GM18508 (cell line): ENCODE measurements at regions not wholly inside any gene's neighbourhood (a gene's known extent, or its start where the extent isn't known, plus 50 kb on each side); places are given as distances from the start of the nearest gene placed in this dataset.
"Not testable (repeated sequence)": the region's sequence is repeated elsewhere in the genome, so short reads cannot be mapped to it uniquely, and the experiment has no call there.

ENCODE experiments used
- ATAC-seq: cut with Tn5 transposase; IDR thresholded peaks from one replicate; pipeline ENCODE4 v1.9.1; 2021; ENCODE audit warnings: moderate number of reproducible peaks; ENCODE audit not compliant: insufficient read depth, unreplicated experiment

GRCh38 chr10:64846700-64847099, 1325.5 kb downstream of the REEP3 start:
- ATAC-seq = no peak

- ATAC-seq = no peak
Observed at GRCh38 chr10:64855941-64856340, 1334.7 kb downstream of the REEP3 start.

- ATAC-seq = no peak
Observed at GRCh38 chr10:64859911-64860310, 1338.7 kb downstream of the REEP3 start.

DNA sequence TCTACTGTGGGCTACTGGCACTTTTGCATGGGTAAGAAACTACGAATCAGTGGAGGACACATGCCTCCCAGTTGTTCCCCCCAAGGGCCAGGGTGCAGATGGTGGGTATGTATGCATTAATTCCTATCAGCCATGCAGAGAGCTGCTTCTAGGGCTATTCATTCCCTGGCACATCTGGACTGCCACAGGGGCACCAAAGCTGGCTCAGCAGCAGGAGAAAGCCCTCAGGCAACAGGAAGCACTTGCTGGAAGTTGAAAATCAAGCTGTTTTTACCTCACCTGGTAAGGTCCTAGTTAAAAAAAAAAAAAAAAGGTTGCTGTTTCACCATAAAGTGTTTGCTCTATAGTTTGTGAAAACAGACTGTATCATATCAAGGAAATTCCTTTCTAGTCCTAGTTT, 1342.6 kb downstream of the REEP3 start:
- ATAC-seq = no peak

GRCh38 chr10:64867501-64867962, 1346.3 kb downstream of the REEP3 start:
- no peak for ATAC-seq

GRCh38 chr10:64873088-64873487, 1351.9 kb downstream of the REEP3 start:
- ATAC-seq = no peak

- no peak for ATAC-seq
Observed at GRCh38 chr10:64873959-64874358, 1352.8 kb downstream of the REEP3 start.

- ATAC-seq = no peak
Observed at GRCh38 chr10:64880546-64880945, 1359.3 kb downstream of the REEP3 start.

GRCh38 chr10:64881257-64881656, 1360.1 kb downstream of the REEP3 start:
- ATAC-seq = no peak

GRCh38 chr10:64896582-64896981, 1375.4 kb downstream of the REEP3 start:
- no peak for ATAC-seq

DNA sequence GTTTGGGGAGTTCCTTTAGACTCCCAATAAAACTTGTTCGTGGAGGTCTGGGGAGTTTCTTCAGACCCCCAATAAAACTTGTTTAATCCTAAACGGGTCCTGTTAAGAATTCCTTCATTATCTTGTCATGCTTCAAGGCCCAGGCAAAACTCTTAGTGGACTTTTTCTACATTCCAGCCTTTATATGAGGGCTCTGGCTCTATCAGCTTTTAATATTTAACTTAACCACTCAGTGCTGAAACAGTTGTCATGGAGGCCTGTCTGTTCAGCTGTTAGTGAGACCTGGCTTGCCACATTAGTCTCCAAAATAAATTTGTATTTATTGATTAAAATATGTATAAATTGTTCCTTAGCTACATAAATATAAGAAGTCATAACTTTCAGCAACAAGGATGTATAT, 1385.1 kb downstream of the REEP3 start:
- not testable (repeated sequence) for ATAC-seq

DNA sequence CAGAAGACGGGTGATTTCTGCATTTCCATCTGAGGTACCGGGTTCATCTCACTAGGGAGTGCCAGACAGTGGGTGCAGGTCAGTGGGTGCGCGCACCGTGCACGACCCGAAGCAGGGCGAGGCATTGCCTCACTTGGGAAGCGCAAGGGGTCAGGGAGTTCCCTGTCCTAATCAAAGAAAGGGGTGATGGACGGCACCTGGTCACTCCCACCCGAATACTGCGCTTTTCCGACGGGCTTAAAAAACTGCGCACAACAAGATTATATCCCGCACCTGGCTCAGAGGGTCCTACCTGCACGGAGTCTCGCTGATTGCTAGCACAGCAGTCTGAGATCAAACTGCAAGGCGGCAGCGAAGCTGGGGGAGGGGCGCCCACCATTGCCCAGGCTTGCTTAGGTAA, 1403.1 kb downstream of the REEP3 start:
- not testable (repeated sequence) for ATAC-seq

GRCh38 chr10:64952042-64952441, 1430.8 kb downstream of the REEP3 start:
- no peak for ATAC-seq

GRCh38 chr10:64956441-64956840, 1435.2 kb downstream of the REEP3 start:
- no peak for ATAC-seq

GRCh38 chr10:64959116-64959515, 1437.9 kb downstream of the REEP3 start:
- no peak for ATAC-seq

GRCh38 chr10:64959883-64960282, 1438.7 kb downstream of the REEP3 start:
- no peak for ATAC-seq

GRCh38 chr10:64973391-64973790, 1452.2 kb downstream of the REEP3 start:
- no peak for ATAC-seq

DNA sequence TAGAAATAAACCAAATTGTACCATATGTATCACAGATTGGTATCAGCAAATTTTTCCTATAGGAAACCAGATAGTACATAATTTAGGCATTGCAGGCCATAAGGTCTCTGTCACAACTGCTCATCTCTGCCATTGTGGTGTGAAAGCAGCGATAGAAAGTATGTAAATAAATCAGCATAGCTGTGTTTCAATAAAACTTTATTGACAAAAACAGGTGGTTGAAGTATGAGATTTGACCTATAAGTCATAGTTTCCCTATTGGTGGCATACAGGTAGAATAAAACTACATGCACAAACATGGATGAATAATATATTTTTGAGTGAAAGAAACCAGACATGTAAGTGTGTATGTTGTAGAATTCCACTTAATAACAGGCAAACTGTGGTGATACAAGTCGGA, 1454.9 kb downstream of the REEP3 start:
- ATAC-seq = no peak

- ATAC-seq = no peak
Observed at GRCh38 chr10:64977915-64978314, 1456.7 kb downstream of the REEP3 start.

GRCh38 chr10:64996886-64997285, 1475.7 kb downstream of the REEP3 start:
- ATAC-seq = no peak

- no peak for ATAC-seq
Observed at GRCh38 chr10:65010845-65011244, 1489.6 kb downstream of the REEP3 start.

DNA sequence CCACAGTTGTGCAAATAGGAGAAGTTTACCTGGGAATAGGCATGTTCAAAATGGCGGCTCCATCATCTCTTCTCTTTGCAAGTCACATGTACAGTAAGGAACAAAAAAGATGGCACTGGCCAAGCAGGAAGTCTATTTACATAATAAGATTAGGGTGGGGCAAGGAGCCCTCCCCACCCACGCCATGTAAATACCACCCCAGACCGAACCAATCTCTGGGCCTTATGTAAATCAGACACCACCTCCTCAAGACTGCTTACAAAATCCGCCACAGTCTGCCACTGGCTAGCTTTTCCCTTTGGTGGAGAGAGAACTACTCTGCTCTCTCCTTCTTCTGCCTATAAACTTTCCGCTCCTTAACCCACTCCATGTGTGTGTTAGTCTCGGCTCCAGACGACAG, 1496.3 kb downstream of the REEP3 start:
- ATAC-seq = no peak

DNA sequence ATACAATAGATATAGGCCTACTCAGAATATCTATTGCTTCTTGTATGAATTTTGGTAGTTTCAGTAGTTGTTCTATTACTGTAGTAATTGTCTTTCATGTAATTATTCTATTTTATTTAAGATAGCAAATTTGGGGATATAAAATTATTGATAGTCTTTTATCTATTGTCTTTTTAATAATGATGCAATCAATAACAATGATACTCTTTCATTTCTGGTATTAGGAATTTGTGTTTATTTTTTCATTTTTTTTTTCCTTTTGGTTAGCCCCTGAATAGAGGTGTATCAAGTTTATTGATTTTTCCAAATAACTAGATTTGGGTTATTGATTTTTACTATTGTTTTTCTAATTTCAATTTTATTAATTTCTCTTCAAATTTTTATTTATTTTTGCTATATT, 1503.7 kb downstream of the REEP3 start:
- no peak for ATAC-seq
